ENCODE measurements at regions not wholly inside any gene's neighbourhood (a gene's known extent, or its start where the extent isn't known, plus 50 kb on each side); places are given as distances from the start of the nearest gene placed in this dataset.

DNA sequence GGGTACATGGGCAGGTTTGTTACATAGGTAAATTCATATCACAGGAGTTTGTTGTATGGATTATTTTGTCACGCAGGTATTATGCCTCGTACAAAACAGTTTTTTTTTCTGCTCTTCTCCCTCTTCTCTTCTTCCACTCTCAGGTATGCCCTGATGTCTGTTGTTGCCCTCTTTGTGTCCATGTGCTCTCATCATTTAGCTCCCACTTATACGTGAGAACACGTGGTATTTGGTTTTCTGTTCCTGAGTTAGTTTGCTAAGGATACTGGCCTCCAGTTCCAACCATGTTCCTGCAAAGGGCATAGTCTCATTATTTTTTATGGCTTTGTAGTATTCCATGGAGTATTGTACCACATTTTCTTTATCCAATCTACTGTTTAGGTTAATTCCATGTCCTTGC is 65.7 kb downstream of the UNC5CL start:
- DNase-seq = no peak

DNA sequence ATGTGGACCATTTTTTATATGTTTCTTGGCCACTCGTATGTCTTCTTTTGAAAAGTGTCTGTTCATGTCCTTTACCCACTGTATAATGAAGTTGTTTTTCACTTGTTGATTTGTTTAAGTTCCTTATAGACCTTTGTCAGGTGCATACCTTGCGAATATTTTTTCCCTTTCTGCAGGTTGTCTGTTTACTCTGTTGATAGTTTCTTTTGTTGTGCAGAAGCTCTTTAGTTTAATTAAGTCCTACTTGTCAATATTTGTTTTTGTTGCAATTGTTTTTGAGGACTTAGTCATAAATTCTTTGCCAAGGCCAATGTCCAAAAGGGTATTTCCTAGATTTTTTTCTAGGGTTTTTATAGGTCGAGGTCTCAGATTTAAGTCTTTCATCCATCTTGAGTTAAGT is 66.2 kb downstream of the UNC5CL start:
- DNase-seq = no peak

DNA sequence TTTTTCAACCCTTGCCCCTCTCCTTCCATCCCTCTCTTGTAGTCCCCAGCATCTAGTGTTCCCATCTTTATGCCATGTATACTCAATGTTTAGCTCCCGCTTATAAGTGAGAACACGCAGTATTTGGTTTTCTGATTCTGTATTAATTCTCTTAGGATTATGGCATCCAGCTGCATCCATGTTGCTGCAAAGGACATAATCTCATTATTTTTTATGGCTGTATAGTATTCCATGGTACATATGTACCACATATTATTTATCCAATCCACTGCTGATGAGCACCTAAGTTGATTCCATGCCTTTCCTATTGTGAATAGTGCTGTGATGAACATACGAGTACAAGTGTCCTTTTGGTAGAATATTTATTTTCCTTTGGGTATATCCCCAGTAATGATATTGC is 66.8 kb downstream of the UNC5CL start:
- no peak for DNase-seq

DNA sequence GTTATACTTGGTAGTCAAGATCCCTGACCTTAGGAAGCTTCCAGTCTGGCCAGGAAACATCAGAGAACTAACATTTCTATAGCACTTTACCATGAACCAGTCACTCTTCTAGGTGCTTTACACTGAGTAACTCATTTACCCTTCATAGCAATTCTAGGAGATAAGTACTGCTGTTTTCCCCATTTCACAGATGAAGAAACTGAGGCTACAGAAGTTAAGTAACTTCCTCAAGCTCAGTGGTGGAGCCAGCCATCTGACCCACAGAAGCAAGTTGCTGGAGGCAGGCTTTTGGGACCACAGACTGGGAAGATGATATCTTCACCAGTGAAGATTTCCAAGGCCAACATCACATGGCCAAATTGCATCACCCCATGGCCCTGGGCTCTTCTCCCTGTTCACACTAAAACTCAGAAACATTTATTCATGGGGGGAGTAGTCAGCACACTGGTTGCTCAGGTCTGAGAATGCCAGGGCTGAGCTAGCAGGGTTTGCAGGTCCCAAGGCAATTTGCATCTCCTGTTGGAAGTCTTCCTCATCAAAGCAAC is 70.3 kb downstream of the UNC5CL start:
- no peak for DNase-seq

DNA sequence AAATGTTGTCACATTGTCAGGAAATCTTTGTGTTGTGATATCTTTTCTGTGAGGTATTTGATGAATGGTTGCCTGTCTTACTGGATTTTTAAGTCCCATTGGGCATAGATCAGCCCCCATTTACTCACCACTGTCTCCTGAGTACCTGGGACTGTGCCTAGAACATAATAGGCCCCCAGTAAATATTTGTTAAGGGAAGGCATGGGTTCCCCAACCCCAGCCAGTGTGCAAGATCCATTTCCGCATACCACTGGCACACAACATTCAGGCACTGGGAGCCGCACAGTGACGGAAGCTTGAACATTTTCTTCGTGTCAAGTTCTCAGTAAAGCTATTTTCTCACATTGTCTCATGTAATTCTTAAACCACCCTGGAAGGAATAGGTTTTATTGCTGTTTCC is 72.2 kb downstream of the UNC5CL start:
- no peak for DNase-seq

DNA sequence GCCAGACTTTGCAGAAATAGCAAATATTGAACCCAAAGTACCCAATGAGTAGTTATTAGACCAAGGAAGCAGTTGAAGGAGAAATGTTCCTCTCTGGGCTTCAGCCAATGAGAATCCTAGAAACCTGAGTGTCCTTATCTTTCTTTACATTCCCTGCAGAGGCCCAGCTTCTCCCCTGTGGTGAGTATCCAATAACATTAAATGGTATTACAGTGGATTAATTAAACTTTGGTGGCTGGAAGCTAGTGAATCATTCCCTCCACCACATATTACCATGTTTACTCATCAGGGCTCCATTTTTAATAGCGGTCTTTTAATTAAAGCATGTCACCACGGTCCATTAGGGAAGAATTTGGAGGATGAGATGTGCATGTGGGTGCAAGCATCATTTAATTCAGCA is 74.0 kb downstream of the UNC5CL start:
- no peak for DNase-seq

DNA sequence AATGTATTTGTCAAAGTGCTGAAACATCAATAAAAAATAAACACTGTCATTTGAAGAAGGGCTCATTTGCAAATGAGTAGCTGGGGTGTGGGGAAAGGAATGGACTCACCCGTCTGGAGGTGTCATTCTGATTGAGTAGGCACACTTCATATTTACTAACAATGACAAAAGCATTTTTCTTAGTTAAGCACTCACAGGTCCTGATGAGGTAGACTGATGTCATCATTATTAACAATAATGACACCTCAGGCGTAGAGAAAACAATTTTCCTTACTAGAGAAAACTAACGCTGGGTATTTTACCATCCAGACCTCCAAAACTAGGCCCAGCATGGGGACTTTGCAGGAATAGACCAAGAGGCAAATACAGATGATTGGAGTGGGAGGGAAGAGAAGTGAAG is 76.0 kb downstream of the UNC5CL start:
- no peak for DNase-seq

DNA sequence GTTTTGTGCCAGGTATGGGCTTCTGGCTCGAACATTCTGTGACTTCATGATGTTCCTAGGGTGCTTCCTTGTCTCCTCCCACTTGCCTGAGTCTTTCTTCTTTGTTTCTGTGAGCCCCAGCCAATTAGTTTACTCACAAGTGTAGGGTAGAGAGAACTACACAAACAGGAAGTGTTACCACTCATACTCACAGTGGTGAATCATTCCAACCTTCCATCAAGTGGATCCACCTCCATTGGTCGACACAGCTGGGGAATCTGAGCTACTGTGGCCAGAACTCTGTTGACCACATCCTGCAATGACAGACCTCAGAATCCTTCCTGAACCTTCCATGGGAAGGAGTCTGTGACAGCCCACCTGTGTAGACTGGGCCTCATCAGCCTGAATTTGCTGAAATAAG is 76.8 kb downstream of the UNC5CL start:
- peak; percentile 20 for DNase-seq

DNA sequence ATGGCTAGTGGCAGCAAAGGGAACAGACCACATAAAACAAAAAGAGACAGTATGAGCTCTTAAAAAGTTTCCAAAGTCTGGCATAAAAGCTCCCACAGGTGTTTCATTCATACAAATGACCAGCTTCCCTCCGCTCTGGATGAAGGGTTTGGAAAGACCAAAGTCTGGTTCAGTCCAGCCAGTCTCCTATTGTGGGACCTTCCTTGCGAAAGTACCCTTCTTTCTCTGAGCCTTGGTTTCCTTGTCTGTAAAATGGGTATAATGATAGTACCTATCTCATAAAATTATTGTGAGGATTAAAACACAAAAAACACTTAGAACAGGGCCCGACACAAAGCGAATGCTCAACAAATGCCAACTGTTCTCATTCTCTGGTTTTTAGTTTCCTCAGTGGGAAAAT is 77.2 kb downstream of the UNC5CL start:
- DNase-seq = no peak

DNA sequence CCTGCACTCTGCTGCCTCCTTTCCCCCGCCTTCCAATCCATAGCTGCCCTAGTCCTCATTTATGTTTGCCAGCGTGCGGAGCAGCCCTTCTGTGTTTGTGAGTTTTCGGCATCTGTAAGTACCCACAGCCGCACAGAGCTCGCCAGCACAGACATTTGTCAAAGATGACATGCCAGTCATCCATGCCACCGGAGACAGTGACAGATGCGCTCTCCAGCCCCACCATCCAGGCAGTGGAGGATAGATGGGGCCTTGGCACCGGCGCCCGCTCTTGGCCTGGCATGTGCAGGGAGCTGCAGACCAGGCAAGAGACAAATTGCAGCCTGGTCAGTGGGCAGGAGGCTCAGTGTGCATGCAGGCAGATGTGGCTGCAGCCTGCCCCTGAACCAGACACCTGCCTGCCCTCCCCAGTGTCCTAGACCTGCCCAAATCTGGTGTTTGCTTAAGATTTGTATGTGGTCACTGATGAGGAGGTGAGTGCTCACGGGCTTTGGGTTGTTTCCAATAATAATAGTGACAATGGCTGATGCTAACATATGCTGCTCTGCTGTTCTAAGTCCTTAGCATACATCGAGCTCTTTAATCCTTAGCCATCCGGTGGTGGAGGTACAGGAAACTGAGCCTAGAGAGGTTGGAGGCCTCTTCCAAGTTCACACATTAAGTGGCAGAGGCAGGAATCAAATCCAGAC is 78.1 kb downstream of the UNC5CL start:
- DNase-seq = no peak

DNA sequence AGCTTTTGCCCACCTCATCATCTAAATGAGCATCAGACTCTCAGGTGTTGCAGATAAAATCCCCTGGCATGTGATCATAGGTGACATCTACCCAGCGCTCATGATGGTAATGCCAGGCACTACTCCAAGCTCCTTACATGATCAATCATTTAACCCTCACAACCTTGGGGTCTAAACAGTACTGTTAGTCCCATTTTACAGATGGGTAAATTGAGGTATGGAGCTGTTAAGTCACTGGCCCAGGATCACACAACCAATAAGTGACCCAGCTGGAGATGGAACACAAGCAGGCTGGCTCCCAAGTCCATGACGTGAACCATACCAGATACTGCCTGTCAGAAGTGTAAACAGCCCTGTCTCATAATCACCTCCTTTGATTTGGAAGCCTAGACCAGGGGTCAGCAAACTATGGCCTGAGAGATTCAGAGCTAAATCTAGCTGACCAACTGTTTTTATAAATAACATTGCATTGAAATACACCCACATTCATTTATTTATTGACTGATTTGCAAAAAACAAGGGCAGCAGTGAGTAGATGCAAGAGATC is 79.2 kb downstream of the UNC5CL start:
- DNase-seq = no peak

DNA sequence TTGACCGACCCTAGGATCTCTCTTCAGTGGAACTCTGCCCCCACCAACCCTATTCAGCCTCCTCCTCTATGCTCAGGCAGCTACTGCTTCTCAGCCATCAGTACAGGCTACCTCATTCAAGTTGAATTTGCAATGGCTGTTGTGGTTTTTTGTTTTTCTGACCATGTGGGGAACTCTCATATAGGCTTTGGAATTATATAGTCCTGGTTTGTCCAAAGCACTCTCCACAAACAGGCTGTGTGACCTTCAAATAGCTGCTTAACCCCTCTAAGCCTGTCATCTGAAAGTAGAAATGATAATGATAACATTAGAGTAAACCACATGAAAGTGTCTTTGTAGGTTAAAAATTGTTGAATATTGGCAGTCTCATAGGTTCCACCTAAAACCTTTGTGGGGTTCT is 80.3 kb downstream of the UNC5CL start:
- DNase-seq = no peak

DNA sequence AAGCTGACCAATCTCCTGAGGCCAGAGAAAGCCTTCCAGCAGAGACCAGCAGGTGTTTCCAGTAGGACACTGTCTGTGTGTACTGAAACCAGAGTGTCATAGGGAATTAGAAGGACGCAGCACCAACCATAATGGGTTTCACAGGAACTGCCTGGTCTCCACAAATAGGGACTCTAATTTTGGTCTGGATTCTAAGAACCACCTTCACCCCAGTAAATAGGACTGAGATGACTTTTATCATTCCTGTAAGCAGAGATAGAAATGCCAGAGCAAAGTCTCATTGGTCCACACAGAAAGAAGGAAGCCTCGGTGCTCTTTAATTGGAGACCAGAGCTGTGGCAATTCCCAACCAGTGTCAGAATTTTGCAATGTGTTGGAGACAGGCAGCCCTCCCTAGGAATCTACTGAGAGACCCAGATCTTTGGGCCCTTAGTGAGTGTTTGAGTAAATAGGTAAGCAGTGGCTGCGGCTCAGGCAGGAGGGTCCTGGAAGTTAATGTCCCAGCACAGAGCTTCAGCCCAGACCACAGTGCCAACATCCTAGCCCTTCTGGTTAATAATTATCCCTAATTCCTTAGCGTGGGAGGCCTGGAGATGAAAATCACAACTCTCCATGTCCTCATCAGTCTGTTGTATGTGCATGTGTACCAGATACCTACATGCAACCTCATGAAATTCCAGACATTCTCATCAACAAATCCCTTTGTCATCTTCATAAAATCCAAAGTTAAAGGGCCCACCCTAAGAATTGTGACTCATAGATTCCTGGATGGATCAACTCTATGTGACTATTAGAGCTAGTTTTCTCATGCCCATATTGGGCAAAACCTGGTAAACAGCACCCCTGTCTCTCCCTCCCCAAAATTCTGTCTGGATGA is 81.2 kb downstream of the UNC5CL start:
- DNase-seq = no peak

DNA sequence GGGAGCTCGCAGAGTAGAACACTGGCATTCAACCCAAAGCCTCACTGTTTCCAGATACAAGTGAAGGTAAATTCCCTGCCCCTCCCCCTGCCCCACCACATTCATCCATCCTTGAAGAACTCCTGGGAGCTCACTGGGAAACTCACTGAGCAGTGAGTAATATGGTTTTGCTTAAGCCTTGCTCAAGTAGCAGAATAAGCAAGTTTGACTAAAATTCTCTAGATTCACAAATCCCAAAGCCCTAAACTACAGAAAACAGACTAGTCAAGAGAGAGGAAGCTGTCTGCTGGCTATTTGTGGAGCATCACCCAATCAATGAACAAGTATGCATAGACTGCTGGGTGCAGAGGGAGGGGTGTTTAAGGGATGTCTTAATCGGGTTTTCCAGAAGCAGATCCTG is 82.1 kb downstream of the UNC5CL start:
- no peak for DNase-seq

DNA sequence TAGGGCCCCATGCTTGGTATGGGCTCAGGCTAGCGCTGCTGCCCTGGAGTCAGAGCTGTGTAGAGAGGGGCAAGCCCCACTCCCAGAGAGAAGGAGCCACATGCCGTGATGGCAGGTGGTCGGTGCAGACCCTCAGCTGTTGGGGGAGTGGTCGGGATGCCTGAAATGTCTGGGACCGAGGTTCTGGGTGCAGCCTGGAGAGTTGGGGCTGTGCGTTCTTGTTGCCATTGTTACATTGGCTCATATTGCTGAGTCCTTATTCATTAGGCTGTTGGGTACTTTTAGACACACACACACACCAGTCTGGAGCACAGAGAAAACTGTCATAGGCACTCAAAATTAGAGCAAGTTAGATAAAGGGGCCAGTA is 83.9 kb downstream of the UNC5CL start:
- no peak for DNase-seq

DNA sequence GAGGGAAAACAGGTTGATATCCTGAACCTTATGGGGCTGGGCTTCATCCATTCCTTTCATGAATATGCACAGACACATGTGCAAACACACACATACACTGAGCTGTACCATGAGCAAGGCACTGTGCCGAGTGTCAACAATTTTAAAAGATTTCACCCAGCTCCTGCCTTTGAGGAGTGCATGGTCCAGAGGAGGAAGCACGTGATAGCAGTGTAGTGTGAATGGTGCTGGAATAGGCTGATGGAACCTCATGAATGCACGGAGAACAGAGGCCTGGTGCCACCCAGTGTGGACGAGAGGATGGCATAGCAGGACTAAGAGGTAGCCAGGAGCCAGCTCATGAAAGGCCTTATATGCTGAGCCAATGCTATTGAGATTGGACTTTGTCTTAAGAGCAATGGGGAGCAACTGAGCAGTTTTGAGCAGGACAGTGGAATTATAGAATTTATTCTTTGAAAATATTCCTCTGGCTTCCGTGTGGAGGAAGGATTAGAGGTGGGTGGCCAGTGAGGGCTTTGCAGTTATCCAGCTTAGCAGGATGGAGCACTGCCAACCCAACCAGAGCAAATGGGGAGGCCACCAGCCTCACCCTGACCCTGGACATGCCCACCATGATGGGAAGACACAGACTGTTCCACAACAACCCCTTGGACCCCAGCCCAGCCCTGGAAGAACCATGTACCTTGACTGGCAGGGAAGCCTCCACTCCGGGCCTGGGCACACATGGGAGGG is 84.4 kb downstream of the UNC5CL start:
- no peak for DNase-seq

DNA sequence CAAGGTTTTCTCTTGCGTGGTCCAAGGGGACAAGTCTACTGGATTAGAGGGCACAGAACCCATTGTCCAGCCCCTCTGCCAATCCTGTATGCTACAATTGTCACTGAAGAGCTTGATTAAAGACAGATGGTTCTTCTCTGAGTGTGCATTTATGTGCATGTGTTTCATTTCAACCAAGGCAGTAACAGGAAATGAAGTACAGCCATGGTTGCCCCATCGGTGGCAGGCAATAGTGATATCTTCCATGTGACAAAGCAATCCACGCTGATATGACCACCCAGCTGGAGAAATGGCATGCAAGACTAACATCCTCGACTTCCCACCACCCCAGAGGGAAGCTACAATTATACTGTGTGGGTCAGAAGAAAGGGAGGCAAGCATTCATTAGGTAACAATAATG is 85.5 kb downstream of the UNC5CL start:
- no peak for DNase-seq

DNA sequence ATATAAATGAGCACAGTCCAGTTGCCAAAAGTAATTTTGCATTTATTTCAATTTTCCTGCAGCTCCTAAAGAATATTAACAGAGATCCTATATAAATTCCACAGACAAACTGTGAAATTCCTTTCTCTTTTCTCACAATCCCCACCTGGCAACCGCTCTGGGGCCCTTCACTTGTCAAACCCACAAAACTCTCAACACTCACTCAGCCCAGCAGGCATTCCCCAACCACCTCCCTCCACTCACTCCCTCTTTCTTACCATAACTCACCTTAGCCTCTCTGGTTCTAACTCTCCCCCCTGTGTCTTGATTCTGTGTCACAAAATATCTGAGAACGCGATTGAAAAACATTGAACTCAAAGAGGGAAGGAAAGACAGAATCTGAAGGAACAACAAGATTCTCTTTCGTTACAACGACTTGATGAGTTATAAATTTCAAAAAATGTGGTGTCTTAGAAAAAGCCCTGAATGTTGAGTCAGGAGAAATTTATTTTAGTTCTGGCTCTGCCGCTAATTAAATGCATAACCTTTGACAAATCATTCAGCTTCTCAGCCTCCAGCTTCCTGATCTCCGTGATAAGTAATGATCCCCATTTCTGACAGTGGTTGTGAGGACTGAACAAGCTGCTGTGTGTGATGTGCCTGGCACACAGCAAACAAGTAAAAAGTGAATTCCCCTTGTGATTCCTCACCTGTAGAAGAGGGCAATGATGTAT is 87.9 kb downstream of the UNC5CL start:
- no peak for DNase-seq

DNA sequence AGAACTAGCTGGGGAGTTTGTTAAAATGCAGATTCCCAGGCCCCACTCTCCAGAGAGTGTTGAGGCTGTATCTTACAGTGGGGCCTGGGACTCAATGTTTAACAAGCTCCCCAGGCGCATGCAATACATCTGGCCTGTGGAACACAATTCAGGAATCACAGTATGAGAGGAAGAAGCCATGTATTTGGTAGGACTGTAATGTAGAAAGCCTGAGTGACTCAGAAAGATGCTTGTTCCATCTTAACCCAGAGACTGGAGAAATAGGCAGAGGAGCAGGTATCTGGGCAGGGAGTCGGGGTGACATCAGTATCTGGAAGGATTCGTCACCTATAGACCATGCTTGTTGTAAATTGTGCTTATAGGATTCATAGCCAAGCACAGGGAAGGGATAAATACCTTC is 90.5 kb downstream of the UNC5CL start:
- no peak for DNase-seq

DNA sequence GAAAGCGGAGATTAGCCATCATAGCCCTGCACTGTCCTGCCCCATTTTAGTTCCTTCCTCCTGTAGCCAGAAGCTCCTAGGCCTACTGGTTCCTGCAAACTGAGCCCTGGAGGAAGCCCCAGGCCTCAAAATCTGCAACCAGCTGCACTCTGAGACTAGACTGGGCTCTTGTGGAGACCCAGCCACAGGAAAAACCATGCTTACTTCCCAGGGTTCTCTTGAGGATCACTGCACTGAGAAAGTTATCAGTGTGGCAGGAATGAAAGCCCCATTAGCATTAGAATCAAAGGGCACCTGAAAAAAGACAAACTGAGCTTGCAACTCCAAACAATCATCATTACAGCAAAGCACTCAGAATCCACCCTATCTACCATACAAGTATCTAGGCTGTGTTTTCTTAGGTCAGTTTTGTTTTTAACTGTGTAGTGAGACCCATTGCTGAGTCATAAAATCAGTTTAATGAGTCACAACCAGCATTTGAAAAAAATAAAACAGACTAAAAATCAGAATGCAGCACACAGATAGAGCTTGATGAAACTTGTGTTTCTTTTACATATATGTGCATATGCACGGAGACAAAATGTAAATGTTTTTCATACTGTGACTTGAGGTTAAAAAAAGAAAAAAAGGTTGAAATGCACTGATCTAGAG is 91.0 kb downstream of the UNC5CL start:
- DNase-seq = no peak

DNA sequence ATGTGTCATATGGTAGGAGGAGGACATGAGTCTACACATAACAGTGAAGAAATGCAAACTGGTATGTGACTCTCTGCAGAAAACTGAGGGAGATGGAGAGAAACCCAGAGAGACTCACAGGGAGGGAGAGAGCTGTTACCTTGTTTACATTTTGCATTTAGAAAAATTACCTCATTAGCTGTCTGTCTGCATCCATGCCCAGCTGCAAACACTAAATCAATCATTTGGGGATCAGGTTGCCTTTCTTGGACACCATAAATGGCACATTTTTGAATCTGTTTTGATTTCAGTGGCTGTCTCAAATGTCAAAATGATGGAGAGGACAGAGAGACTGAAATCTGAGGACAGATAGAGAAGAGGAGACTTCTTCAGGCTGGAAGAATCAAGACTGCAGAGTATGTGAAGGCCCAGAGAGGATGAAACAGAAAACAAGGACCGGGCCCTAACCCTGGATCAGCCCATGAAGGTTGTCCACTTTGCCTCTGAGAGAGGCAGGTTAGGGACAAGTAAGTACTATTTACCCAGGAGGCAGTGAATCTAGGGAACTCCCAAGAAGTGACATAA is 92.2 kb downstream of the UNC5CL start:
- DNase-seq = no peak

DNA sequence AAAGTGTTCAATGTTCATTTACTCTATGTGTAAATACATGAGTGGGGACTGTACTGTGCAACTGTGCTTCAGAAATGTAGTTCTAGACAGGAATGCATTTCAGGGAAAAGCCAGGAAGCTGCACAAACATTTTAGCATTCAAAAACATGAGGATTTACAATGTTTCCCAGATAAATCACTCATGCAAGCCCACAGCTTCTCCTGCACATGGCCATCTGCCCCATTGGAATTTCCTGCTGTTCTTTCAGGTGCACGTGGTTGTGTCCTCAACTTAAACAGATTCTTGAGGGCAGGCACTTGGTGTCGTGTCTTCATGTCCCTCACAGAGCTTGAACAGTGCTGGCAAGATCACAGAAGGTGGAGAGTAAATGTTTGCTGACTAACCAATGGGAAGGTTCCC is 101.5 kb downstream of the UNC5CL start:
- DNase-seq = no peak
